Thoracic aorta (tissue), 2 donors: ENCODE measurements at regions not wholly inside any gene's neighbourhood (a gene's known extent, or its start where the extent isn't known, plus 50 kb on each side); places are given as distances from the start of the nearest gene placed in this dataset.

Experiments
- ATAC-seq: fragments of 150-250 bp; one replicate; pipeline ENCODE4 v1.8.0; 2017; ENCODE audit warnings: low read depth; ENCODE audit not compliant: insufficient number of reproducible peaks, low FRiP score
- DNase-seq: peaks from one replicate; pipeline ENCODE4 v3.0.0-alpha.2; 2020; ENCODE audit warnings: low spot score
- H3K27ac ChIP-seq, 2 donors: fragments of 200-600 bp; sonication (generic); 1 replicate in 1 of 2; 2 replicates in 1 of 2; pipeline ENCODE4 v1.5.1; 2016; ENCODE audit warnings: mild to moderate bottlenecking in 2 of 2, moderate library complexity in 2 of 2
- H3K27me3 ChIP-seq: fragments of 200-600 bp; sonication (generic); replicated peaks from 2 replicates; pipeline ENCODE4 v1.6.0; 2016; ENCODE audit warnings: mild to moderate bottlenecking; ENCODE audit not compliant: insufficient read depth
- H3K36me3 ChIP-seq: fragments of 200-600 bp; sonication (generic); one replicate; pipeline ENCODE4 v1.5.1; 2016
- H3K4me1 ChIP-seq, 2 donors: fragments of 200-600 bp; sonication (generic); 1 replicate in 1 of 2; 2 replicates in 1 of 2; pipeline versions ENCODE4 v1.5.1 to v1.6.0; 2016; ENCODE audit warnings: low read depth in 2 of 2, mild to moderate bottlenecking in 1 of 2; ENCODE audit not compliant: control insufficient read depth in 1 of 2
- H3K4me3 ChIP-seq: fragments of 200-600 bp; sonication (generic); 2 replicates; pipeline ENCODE4 v1.5.1; 2016; ENCODE audit warnings: mild to moderate bottlenecking
- H3K9me3 ChIP-seq: fragments of 200-600 bp; sonication (generic); 2 replicates; pipeline ENCODE4 v1.5.1; 2016
- CTCF ChIP-seq: fragments of 200-600 bp; sonication (generic); IDR thresholded peaks from one replicate; pipeline ENCODE4 v1.5.1; 2019; ENCODE audit warnings: antibody characterized with exemption

GRCh38 chr2:140057928-140058327 is 1277.7 kb upstream of the NXPH2 start:
- ATAC-seq (no peak), DNase-seq (no peak)
- Histone ChIP-seq H3K36me3 (no peaks in the 10 kb centered on the region), H3K27ac (no peak overlapping the region), H3K4me3 (no peak overlapping the region), H3K4me1 (no peaks in the 10 kb centered on the region), H3K9me3 (no peaks in the 10 kb centered on the region), H3K27me3 (no peaks in the 10 kb centered on the region)
- no peak for TF ChIP-seq CTCF

- Histone ChIP-seq H3K4me3 (no peak overlapping the region), H3K27me3 (no peaks in the 10 kb centered on the region), H3K27ac (no peak overlapping the region), H3K36me3 (no peaks in the 10 kb centered on the region), H3K9me3 (no peaks in the 10 kb centered on the region), H3K4me1 (no peaks in the 10 kb centered on the region)
- DNase-seq (no peak), ATAC-seq (no peak)
- no peak for TF ChIP-seq CTCF
Measured at GRCh38 chr2:140041811-140042210, 1261.6 kb upstream of the NXPH2 start.

GRCh38 chr2:140041239-140041638 is 1261.0 kb upstream of the NXPH2 start:
- ATAC-seq, result no peak
- H3K27ac ChIP-seq, result no peak overlapping the region
- no peaks in the 10 kb centered on the region for H3K27me3 ChIP-seq
- no peaks in the 10 kb centered on the region for H3K9me3 ChIP-seq
- TF ChIP-seq CTCF, result no peak
- no peaks in the 10 kb centered on the region for H3K4me1 ChIP-seq
- H3K36me3 ChIP-seq, result no peaks in the 10 kb centered on the region
- DNase-seq, result no peak
- no peak overlapping the region for H3K4me3 ChIP-seq

GRCh38 chr2:140033638-140034037 is 1253.4 kb upstream of the NXPH2 start:
- no peaks in the 10 kb centered on the region for H3K27me3 ChIP-seq
- ATAC-seq, result no peak

GRCh38 chr2:140027966-140028365 is 1247.8 kb upstream of the NXPH2 start:
- no peaks in the 10 kb centered on the region for H3K9me3 ChIP-seq
- no peak for DNase-seq
- H3K4me1 ChIP-seq, result no peaks in the 10 kb centered on the region
- H3K36me3 ChIP-seq, result no peaks in the 10 kb centered on the region
- no peak overlapping the region for H3K4me3 ChIP-seq
- no peak overlapping the region for H3K27ac ChIP-seq
- ATAC-seq, result no peak
- TF ChIP-seq CTCF, result no peak
- no peaks in the 10 kb centered on the region for H3K27me3 ChIP-seq

More at GRCh38 chr2:140033638-140034037, 1253.4 kb upstream of the NXPH2 start:
- TF ChIP-seq CTCF, result no peak
- Histone ChIP-seq H3K36me3 (no peaks in the 10 kb centered on the region), H3K4me3 (no peak overlapping the region), H3K9me3 (no peaks in the 10 kb centered on the region), H3K27ac (no peak overlapping the region), H3K4me1 (no peaks in the 10 kb centered on the region)
- no peak for DNase-seq
